ENCODE measurements at regions not wholly inside any gene's neighbourhood (a gene's known extent, or its start where the extent isn't known, plus 50 kb on each side); places are given as distances from the start of the nearest gene placed in this dataset.

DNA sequence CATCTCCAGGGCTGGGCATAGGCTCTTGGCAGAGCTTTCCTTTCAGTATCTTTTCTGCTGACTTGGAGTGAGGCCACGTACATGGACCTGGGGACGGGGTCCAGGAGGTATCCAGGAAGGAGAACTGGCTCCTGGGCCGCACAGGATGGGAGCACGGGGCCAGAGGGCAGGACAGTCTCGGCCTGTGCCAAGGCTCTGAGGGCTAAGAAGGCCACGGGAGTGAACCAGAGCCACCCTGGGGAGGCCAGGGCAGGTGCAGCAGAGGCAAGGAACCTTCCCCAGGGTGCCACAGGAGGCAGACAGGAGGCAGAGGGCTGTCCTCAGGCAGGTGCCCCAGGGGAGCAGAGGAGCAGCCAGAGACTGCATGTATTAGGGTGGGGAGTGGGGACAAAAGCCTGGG is 50.3 kb downstream of the PLXNA1 start:
- no peak for DNase-seq (ENCODE audit: low spot score)

DNA sequence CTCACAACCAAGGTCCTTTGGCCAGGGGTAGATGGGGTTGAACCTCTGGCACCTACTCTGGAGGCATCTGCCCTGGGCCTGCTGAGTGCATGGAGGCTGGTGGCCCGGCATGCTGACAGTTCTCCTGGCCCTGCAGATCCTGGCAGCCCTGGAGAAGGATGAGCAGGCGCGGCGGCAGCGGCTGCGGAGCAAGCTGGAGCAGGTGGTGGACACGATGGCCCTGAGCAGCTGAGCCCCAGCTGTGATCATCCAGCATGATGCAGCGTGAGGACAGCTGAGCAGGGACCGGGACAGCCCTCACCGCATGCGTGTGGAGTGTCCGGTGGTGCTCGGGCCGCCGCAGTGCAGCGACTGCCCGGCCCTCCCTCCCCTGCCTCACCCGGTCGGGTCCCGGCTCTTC is 50.9 kb downstream of the PLXNA1 start:
- DNase-seq (ENCODE audit: low spot score) = no peak

DNA sequence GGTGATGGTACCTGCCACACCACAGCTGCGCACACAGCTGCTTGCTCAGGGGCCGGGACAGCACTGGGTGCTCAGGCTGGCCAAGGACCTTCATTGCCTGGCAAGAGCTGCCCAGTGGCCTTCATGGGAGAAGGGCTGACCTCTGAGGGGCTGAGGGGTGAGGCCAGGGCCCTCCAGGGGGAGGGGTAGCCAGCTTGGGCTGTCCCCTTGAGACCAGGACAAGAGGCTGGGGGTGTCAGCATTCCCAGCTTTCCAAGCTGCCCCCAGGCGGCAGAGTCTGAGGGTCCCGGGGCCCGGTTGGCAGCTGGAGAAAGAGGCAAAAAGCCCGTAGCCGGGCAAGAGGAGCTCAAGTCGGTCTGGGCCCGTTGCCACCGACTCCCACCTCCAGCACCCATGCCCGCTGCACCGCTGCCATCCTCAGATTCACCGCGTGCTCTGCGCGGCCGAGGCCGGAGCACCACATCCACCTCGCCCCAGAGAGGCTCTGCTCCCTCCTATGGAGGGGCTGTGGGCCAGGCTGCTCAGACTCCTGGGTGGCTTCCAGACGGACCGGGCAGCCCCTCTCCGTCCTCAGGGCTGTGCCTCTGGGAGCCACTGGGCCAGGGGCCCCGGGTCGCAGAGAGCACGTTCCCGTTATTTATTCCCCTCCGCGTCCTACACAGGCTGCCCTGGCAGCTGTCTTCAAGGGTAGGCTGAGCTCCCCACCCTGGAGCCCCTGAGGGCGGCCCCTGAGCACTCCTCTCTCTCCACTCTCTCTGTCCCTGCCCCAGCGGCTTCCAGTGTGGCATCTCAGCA is 51.5 kb downstream of the PLXNA1 start:
- DNase-seq (ENCODE audit: low spot score) = no peak

DNA sequence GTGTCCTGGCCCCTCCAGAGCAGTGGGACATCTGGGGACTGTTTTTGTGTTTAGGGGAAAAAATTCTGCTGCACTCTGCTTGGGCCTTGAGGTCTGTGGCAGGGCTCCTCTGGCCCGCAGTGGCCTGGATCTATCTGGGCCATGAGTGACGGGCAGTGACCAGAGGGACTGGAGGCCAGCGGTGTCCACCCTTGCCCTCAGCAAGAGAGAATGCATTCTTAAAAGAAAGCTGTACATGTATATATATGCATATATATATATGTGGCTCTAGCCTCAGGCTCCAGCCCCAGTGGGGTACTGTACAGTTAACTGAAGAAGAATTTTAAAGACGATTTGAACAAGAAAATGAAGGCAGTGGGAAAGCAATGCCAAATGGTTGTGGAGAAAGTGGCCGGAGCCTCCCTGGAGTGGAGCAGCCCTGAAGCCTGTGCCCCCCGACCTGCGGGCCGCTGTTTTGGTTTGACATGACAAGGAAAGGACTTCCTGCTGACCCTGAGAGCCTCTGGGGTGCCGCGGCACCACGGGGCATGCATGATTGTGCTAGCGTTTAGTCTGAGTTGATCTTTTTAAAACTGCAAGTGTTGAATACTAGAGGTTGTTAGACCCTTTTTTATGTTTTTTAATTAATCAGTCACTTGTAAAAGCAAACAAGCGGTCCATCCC is 52.2 kb downstream of the PLXNA1 start:
- no peak for DNase-seq (ENCODE audit: low spot score)

DNA sequence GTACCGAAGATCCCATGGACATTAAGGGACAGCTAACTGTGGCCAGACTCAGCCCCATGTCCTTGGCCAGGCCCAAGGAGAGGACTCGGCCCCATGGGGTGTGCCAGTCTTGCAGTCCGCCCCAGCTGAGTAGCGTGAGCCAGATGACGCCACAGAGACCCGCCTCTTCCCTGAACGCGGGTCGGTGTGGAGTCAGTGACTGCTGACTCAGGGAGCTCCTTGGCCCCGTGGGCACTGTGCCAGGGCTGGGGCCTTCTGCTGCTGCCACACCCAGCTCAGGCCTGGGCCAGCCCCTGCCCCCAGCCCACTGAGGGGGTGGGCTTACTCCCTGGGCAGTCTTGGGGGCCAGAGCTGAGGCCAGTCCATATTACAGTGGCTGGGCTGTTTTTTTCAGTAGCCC is 52.8 kb downstream of the PLXNA1 start:
- no peak for DNase-seq (ENCODE audit: low spot score)

DNA sequence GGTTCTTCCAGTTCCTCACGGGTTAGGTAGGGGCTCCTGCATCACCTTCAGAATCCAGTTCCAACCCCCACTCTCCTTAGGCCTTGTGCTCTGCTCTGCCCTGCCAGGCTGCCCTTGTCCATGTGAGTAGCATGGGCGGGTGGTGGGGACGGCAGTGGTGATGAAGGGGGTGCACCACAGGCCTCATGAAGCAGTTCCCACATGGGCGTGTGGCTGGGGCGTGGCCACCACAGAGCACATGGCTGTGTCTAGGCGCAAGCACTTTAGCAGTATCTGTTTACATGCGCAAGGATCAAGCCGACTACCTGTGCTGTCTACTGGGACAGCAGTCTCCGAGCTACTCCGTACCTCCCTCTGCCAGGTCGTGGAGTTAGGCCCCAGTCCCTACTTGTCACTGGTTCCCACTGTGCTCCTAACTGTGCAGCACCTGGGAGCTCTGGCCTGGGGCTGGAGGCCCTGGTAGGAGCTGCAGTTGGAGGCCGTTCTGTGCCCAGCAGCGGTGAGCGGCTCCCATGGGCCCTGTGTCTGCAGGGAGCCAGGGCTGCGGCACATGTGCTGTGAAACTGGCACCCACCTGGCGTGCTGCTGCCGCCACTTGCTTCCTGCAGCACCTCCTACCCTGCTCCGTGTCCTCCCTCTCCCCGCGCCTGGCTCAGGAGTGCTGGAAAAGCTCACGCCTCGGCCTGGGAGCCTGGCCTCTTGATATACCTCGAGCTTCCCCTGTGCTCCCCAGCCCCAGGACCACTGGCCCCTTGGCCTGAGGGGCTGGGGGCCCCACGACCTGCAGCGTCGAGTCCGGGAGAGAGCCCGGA is 53.5 kb downstream of the PLXNA1 start:
- no peak for DNase-seq (ENCODE audit: low spot score)

DNA sequence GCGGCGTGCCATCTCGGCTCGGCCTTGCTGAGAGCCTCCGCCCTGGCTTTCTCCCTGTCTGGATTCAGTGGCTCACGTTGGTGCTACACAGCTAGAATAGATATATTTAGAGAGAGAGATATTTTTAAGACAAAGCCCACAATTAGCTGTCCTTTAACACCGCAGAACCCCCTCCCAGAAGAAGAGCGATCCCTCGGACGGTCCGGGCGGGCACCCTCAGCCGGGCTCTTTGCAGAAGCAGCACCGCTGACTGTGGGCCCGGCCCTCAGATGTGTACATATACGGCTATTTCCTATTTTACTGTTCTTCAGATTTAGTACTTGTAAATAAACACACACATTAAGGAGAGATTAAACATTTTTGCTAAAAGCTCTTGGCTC is 54.1 kb downstream of the PLXNA1 start:
- DNase-seq (ENCODE audit: low spot score) = no peak

DNA sequence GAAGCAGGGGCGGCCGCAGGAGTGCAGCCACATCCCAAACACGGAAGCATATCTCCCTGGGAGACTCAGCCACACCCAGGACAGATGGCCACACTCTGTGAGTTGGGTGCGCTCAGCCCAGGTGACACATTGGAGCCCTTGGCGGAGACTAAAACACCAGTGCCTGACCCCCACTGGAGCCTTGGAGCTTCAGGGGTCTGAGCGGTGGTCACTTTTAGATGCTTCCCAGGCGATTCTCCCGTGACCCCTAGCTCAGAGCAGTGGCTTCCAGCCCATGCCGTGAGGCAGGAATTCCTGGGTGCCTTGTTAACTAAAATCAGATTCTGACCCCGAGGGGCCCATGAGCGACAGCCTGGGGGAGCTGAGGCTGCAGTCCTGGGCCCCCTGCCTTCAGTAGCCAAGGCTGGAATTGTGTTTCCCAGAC is 54.5 kb downstream of the PLXNA1 start:
- no peak for DNase-seq (ENCODE audit: low spot score)

DNA sequence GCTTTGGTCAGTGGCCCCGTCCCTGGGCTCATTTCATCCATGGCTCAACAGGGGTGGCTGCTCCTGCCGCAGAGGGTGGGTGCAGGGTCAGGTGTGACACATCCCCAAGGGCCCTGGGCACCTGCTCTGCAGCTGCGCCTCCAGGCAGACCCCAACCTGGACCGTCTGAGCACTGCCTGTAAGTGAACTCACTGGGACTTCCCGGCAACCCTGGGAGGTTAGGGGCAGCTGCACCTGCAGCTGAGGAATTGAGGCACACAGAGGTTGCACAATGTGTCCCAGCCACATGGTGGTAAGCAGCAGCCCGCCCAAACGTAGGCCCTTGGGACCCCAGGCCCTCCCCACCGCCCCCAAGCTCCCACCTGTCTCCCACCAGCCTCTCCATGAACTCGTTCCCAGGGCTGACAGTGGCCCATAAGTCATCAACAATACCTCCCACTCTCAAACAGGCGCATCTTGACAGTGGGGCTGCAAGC is 55.1 kb downstream of the PLXNA1 start:
- DNase-seq (ENCODE audit: low spot score) = no peak

DNA sequence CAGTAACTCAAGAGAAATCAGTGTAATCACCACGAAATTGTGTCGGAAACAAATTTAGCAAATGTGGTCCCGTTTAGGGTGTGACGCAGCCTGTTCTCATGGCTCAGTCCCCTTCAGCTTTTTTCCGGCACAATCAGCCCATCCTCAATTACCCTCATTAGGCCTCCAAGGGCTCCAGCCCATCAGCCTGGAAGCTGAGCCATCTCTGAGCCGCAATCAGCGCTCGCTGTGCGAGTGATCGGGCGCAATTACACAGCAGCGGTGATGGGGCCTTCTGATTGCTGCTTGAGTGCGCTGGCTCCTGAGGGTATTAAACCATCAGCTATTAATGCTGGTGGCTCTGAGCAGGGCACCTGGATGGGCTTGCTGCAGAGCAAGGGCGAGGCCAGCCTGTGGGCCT is 55.6 kb downstream of the PLXNA1 start:
- DNase-seq (ENCODE audit: low spot score) = no peak

DNA sequence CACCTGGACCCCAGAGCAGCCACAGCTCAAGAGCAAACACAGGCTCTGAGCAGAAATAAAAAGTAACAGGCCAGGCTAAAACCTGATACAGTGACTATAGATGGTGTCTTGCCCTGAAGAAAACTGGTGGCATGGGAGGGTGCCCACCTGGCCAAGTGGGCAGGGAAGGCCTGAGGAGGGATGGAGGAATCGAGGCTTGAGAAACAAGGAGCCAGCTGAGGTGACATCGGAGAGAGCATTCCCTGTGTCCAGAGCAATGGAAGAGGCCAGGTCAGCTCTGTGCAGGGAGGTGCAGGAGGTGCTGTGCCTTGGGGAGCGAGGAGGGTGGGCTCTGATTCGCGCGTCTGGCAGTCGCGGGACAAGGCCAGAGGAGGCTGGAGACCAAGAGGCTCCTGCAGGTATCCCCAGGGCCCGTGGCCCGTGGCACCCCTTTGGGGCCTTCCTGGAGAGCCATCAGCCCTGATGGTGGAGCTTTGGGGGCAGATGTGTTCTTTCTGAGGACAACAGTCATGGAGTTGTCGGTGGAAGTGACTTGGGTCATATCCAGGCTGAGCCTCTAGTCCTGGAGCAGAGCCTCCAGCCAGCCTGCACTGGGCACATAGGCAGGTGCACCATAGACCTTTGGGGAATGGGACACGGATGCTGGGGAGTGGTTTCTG is 56.1 kb downstream of the PLXNA1 start:
- no peak for DNase-seq (ENCODE audit: low spot score)

DNA sequence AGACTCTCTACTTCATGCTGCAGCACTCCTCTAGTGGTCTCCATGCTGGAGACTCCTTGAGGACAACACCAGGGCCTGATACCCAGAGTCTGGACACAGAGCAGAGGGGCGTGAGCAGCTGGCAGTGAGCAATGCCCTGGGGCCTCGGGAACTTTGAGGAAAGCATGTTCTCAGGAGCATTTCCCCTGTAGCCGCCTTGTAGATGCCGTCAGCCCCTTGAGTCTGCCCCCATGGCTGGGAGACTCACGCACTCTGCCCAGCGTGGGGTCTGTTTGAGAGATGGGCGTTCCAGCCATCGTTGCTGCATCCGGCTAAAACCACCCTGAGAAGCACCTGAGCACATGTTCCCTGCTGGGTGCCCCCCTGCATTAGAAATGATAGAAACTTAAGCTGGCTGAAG is 56.8 kb downstream of the PLXNA1 start:
- no peak for DNase-seq (ENCODE audit: low spot score)

DNA sequence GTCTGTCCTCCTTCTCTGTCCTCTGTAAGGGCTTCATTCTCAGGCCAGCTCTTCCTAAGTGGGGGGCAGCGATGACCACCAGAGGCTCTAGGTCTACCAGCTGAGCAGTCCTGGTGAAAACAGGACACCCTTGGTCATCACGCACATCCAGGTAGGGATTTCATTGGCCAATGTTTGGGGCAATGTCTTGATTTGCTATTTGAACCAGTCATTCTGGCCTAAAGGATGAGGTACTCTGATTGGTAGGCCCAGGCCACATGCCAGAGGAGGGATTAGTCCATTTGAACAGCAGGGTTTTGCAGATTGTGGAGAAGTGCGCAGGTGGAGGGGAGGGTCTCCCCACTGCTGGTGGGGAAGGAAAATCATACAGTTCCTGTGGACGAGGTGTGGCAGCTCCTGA is 57.3 kb downstream of the PLXNA1 start:
- no peak for DNase-seq (ENCODE audit: low spot score)

DNA sequence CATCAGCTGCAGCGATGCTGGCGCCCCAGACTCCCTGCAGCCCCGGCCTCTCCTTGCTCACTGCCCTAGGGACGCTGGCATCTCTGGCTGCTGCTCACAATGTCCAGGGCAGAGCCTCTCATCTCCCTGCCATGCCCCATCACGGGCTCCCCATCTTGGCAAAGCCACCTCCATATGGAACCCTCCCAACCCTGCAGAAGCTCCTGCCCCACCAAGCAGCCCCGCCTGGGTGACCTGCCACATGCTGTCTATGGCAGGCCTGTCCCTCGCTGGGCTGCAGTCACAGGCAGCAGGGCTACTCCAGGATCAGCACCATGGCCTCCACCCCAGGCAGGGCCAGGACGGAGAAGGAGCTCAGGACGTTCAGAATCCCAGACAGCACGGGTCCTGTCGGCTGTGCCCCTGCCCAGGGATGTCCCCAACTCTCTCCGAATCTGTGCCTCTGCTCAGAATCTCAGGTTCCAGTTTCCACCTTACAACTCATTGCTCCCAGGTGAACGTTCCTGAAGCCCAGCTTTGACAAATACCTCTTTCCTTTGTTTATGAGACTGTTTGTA is 58.4 kb downstream of the PLXNA1 start:
- DNase-seq (ENCODE audit: low spot score) = no peak

DNA sequence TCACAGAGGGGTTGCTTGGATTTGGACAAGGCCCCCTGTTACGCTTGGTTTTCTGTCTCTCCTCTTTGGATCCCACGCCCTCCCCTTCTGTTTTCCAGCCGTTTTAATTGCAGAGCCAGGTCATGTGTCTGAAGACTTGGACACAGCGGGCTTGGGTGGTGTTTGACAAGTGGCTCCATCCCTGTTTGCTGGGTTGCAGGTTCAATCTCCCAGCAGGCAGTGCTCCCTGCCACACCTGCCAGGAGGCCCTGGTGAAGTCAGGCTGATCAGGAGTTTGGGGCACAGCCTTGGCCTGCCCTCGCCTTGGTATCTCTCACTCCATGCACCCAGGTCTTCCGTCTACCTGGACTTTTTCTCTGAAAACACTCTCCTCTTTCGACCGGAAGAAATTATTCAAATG is 59.0 kb downstream of the PLXNA1 start:
- DNase-seq (ENCODE audit: low spot score) = no peak

DNA sequence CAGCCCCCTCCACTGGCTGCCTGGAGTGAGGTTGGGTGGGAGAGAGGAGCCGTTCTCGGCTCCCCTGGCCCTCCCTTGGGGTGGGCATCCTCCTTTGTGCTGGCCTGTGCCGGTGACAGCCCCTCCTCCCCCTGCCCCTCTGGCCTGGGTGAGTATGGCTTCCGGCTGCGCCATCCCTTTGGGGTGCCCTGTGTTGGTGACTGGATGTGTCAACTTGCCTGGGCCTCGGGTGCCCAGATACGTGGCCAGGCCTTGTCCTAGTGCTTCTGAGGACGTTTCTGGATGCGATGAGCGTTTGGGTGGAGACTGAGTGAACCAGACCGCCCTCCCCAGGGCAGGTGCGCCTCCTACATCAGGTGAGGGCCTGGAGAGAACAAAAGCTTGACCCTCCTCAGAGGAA is 59.7 kb downstream of the PLXNA1 start:
- DNase-seq (ENCODE audit: low spot score) = no peak

DNA sequence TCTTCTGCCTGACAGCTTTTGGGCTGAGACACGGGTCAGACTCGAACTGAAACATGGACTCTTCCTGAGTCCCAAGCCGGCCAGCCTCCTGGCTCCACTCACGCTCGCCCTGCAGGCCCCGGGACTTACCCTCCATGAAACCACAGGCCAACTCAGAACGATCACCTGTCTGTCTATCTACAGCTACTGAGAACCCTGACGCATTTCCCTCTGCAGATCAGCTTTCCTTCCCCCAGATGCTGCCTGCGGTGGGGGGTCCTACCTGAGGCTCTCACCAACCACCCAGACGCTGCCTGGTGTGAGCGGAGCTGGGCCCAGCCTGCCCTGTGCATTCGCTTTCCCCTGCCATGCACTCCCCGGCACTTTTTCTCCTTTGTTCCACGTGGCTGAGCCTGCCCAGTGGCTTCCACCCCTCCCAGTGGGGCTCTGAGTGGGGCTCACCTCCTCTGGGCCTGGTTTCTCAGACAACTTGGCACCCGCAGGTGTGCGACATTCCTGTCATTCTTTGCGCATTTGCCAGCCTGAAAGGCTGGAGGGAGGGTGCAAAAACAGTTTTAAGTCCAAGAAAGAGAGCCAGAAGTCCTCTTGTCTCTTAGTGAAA is 60.2 kb downstream of the PLXNA1 start:
- peak; percentile 67 for DNase-seq (ENCODE audit: low spot score)

DNA sequence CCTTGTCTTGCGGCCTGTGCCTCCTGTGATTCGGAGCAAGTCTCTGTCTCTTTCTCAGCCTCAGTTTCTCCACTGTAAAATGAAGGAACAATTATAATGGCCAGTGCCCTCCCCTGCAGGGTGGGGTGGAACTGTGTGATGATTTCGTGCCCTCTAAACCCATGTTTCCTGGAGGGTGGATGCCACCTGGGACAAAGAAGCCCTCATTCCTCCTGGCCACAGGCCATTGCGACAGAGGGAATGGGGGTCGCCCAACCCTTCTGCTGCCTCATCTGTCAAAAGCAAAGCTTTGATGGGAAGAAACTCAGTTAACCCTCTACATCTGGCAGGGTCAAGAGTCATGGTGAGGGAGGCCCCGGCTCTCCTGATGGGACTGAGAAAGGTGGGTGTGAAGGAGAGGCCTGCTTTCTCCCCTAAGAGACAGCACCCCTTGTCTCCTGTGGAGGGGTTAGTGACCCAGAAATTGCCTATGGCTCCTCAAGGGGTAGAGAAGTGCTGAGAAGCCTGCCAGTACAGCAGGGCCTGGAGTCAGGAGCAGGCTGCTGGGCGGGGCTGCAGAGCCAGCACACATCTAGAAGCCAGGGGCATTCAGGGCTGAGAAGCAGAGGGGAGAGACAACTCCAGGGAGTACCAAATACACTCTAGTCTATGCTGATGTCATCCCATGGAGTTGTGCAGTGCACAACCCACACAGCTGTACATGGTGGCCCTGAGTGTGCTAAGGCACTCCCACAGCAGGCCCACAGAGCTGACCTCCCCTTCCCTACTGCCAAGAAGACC is 61.0 kb downstream of the PLXNA1 start:
- no peak for DNase-seq (ENCODE audit: low spot score)

DNA sequence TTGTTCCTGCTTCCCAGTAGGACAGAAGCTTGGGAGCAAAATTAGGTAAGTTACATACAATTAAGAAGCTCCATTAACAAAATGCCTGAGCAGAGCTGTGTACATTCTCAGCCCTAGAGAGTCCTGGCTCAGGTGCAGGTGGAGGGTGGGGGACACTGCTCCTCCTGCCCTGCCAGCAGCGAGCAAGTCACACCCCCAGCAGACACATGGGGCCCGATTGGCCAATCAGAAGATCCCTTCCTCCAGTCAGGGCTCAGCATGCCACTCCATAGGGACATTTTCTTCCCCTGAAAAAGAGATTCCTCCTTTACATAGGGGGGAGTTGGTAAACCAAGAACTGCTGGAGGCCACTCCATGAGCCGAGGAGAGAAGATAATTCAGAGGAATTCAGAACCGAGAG is 62.1 kb downstream of the PLXNA1 start:
- DNase-seq (ENCODE audit: low spot score) = peak; percentile 88

DNA sequence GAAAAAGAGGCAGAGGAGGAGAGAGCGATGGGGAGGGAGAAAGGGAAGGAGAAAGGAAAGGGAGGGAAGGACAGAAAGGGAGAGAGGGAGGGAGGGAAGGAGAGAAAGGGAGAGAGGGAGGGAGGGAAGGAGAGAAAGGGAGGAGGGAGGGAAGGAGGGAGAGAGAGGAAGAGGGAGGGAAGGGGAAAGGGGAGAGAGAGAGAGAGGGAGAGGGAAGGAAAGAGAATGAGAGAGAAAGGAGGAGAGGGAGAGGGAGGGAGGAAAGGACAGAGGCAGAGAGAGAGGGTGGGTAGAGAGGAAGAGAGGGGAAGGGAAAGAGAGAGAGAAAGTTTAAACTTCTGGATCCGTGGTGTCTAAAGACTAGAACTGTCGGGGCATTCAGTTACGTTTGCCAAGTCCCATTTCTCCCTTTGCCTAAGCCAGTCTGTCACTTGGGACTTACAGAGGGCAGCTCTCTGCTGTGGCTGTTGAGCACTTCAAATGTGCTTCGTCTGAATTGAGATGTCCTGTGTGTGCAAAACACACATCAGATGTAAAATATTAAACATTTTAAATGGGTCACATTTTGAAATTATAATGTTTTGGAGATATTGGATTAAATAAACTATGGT is 62.6 kb downstream of the PLXNA1 start:
- DNase-seq (ENCODE audit: low spot score) = no peak

Data from iPS-NIHi11 (cell line).